Calu3 (cell line): ENCODE measurements at regions not wholly inside any gene's neighbourhood (a gene's known extent, or its start where the extent isn't known, plus 50 kb on each side); places are given as distances from the start of the nearest gene placed in this dataset.

ENCODE experiments used
- BruUV-seq: library from RNA; stranded (reverse); fragments of 400-500 nt; replicated peaks from 2 replicates; lab custom pipeline; 2021; lab: Mats Ljungman, UMichigan
- CTCF ChIA-PET: fragments of 300-600 bp; sonication (Branson Sonifier 250); formaldehyde crosslinking; loops from one replicate; lab custom pipeline; 2022; ENCODE audit warnings: antibody characterized with exemption; lab: Charles Lee
- DNase-seq: peaks from one replicate; pipeline ENCODE4 v3.0.0; 2022
- H3K27ac Mint-ChIP-seq: one replicate; pipeline ENCODE4 v1.8.0; 2022; ENCODE audit warnings: mixed read lengths; ENCODE audit not compliant: unreplicated experiment
- H3K27me3 Mint-ChIP-seq: one replicate; pipeline ENCODE4 v1.8.0; 2022; ENCODE audit warnings: mixed read lengths; ENCODE audit not compliant: unreplicated experiment
- H3K36me3 Mint-ChIP-seq: one replicate; pipeline ENCODE4 v1.8.0; 2022; ENCODE audit warnings: mild to moderate bottlenecking, moderate library complexity, mixed read lengths; ENCODE audit not compliant: insufficient read depth, unreplicated experiment
- H3K4me1 Mint-ChIP-seq: one replicate; pipeline ENCODE4 v1.8.0; 2022; ENCODE audit warnings: mild to moderate bottlenecking, low read depth, mixed read lengths; ENCODE audit not compliant: unreplicated experiment
- H3K4me3 Mint-ChIP-seq: one replicate; pipeline ENCODE4 v1.8.0; 2022; ENCODE audit warnings: mild to moderate bottlenecking, low read depth, moderate library complexity, mixed read lengths; ENCODE audit not compliant: unreplicated experiment
- H3K9me3 Mint-ChIP-seq: one replicate; pipeline ENCODE4 v1.8.0; 2022; ENCODE audit warnings: low read depth, mixed read lengths; ENCODE audit not compliant: unreplicated experiment
- intact Hi-C: fragments of 100-400 bp; cut with micrococcal nuclease; formaldehyde crosslinking; loops from one replicate; pipeline ENCODE4 v1.10.0; 2022; ENCODE audit not compliant: unreplicated experiment
- TF ChIP-seq, protein P1 (sequence below): fragments of 200-600 bp; IDR thresholded peaks from one replicate; pipeline ENCODE4 v1.8.0; 2022; ENCODE audit warnings: antibody characterized with exemption; ENCODE audit not compliant: unreplicated experiment

DNA sequence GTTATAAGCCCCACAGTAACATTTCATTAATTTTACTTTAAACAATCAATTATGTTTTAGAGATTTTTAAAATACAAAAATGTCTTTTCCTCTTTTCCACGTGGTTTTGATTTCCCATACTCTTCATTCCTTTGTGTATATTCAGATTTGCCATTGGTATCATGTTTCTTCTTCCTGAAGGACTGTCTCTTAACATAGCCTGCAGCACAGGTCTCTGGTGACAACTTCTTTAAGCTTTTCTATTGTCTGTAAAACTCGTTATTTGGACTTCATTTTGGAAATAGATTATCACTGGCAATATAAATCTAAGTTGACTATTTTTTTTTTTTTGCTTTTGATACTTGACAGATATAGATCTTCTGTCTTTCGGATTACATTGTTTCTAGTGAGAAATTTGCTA is 115.2 kb upstream of the KLHL29 start:
- Mint-ChIP-seq H3K36me3 (no peaks in the 10 kb centered on the region), H3K4me3 (no peak overlapping the region), H3K4me1 (peaks cover 15% of the 10 kb centered on the region), H3K27me3 (peaks cover 9% of the 10 kb centered on the region), H3K9me3 (no peaks in the 10 kb centered on the region), H3K27ac (peak overlapping the region; percentile 18)
- CTCF ChIA-PET, result interaction anchor here (0.7 kb wide), 1 partner anchor 107 kb away, joined by 3 read pairs; no protein-coding TSS in a partner anchor
- intact Hi-C loops, result no loop called here
- no peak for DNase-seq
- TF ChIP-seq, protein P1, sequence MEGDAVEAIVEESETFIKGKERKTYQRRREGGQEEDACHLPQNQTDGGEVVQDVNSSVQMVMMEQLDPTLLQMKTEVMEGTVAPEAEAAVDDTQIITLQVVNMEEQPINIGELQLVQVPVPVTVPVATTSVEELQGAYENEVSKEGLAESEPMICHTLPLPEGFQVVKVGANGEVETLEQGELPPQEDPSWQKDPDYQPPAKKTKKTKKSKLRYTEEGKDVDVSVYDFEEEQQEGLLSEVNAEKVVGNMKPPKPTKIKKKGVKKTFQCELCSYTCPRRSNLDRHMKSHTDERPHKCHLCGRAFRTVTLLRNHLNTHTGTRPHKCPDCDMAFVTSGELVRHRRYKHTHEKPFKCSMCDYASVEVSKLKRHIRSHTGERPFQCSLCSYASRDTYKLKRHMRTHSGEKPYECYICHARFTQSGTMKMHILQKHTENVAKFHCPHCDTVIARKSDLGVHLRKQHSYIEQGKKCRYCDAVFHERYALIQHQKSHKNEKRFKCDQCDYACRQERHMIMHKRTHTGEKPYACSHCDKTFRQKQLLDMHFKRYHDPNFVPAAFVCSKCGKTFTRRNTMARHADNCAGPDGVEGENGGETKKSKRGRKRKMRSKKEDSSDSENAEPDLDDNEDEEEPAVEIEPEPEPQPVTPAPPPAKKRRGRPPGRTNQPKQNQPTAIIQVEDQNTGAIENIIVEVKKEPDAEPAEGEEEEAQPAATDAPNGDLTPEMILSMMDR, result no peak
- BruUV-seq, result no TSS peak

- Mint-ChIP-seq H3K27ac (no peak overlapping the region), H3K4me1 (peaks cover 15% of the 10 kb centered on the region), H3K9me3 (no peaks in the 10 kb centered on the region), H3K27me3 (peaks cover 9% of the 10 kb centered on the region), H3K36me3 (no peaks in the 10 kb centered on the region), H3K4me3 (no peak overlapping the region)
- BruUV-seq, result no TSS peak
- CTCF ChIA-PET, result no interaction called here
- intact Hi-C loops, result no loop called here
- DNase-seq, result no peak
- TF ChIP-seq, protein P1, result no peak
Observed at GRCh38 chr2:23270810-23271209, 114.2 kb upstream of the KLHL29 start.

GRCh38 chr2:23271230-23271629 is 113.7 kb upstream of the KLHL29 start:
- BruUV-seq, result no TSS peak
- Mint-ChIP-seq H3K4me3 (no peak overlapping the region), H3K27me3 (peaks cover 9% of the 10 kb centered on the region), H3K27ac (no peak overlapping the region), H3K9me3 (no peaks in the 10 kb centered on the region), H3K36me3 (no peaks in the 10 kb centered on the region), H3K4me1 (peaks cover 15% of the 10 kb centered on the region)
- CTCF ChIA-PET, result no interaction called here
- intact Hi-C loops, result no loop called here
- no peak for DNase-seq
- TF ChIP-seq, protein P1, result no peak

- Mint-ChIP-seq H3K27me3 (peaks cover 9% of the 10 kb centered on the region), H3K4me1 (peaks cover 15% of the 10 kb centered on the region), H3K9me3 (no peaks in the 10 kb centered on the region), H3K36me3 (no peaks in the 10 kb centered on the region), H3K4me3 (no peak overlapping the region), H3K27ac (no peak overlapping the region)
- intact Hi-C loops, result no loop called here
- DNase-seq, result no peak
- TF ChIP-seq, protein P1, result no peak
- CTCF ChIA-PET, result no interaction called here
- BruUV-seq, result no TSS peak
Observed at GRCh38 chr2:23273786-23274185, 111.2 kb upstream of the KLHL29 start.
